Tibial artery (tissue), 4 donors: ENCODE measurements at regions not wholly inside any gene's neighbourhood (a gene's known extent, or its start where the extent isn't known, plus 50 kb on each side); places are given as distances from the start of the nearest gene placed in this dataset.

Source experiments
- DNase-seq, 2 donors: peaks; one replicate each; pipeline ENCODE4 v3.0.0-alpha.2; 2019
- H3K27ac ChIP-seq, 2 donors: fragments of 200-600 bp; sonication (generic) in 1 of 2; 1 replicate in 1 of 2; 2 replicates in 1 of 2; pipeline ENCODE4 v1.5.1; 2018 to 2019; ENCODE audit warnings: mild to moderate bottlenecking in 1 of 2
- H3K27me3 ChIP-seq, 2 donors: fragments of 200-600 bp; sonication (generic) in 1 of 2; one replicate each; pipeline versions ENCODE4 v1.5.1 to v1.6.0; 2016 to 2019
- H3K36me3 ChIP-seq, 3 donors: fragments of 200-600 bp; sonication (generic) in 2 of 3; one replicate each; pipeline ENCODE4 v1.5.1; 2016 to 2019; ENCODE audit warnings: mild to moderate bottlenecking in 2 of 3
- H3K4me1 ChIP-seq, 4 donors: fragments of 200-600 bp; sonication (generic) in 2 of 4; 1 replicate in 3 of 4; 2 replicates in 1 of 4; pipeline ENCODE4 v1.5.1; 2016 to 2019
- H3K4me3 ChIP-seq, 2 donors: fragments of 200-600 bp; sonication (generic) in 1 of 2; 1 replicate in 1 of 2; 2 replicates in 1 of 2; pipeline ENCODE4 v1.5.1; 2018 to 2019; ENCODE audit warnings: mild to moderate bottlenecking in 2 of 2
- H3K9me3 ChIP-seq, 3 donors: fragments of 200-600 bp; sonication (generic) in 1 of 3; one replicate each; pipeline ENCODE4 v1.5.1; 2016 to 2019
- intact Hi-C: fragments of 100-400 bp; cut with DNase I; formaldehyde crosslinking; loops from one replicate; pipeline ENCODE4 v1.15.0; 2023; ENCODE audit warnings: low total_unique reads
- TF ChIP-seq, protein P1 (sequence below), 2 experiments: fragments of 200-600 bp in 1 of 2; fragments of 450-650 bp in 1 of 2; IDR thresholded peaks; one replicate each; pipeline ENCODE4 v1.5.1; 2017 to 2019; ENCODE audit warnings: antibody characterized with exemption in 2 of 2, mild to moderate bottlenecking in 1 of 2, moderate library complexity in 1 of 2

DNA sequence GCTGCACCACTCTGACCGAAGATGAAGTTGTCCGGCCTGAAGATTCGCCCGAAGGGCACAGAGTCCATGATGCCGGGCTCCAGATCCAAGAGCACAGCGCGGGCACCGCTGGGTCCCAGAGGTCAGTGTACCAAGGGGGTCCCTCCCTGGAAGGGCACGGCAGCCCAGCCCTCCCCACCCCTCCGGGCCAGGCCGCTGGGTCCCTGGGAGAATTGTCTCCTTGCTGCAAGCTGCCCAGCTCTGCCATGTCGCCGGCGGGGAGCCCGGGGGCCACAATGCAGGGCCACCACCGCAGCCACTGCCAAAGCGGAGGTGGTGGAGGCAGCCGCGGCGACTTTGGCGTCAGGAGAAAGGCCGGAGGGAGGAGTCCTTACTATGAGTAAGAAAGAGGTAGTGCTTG is 189.5 kb upstream of the CYRIA start:
- no peaks in the 10 kb centered on the region for H3K9me3 ChIP-seq
- no peak for DNase-seq
- H3K27ac ChIP-seq = no peak overlapping the region
- no peaks in the 10 kb centered on the region for H3K36me3 ChIP-seq
- intact Hi-C loops = no loop called here
- TF ChIP-seq, protein P1, sequence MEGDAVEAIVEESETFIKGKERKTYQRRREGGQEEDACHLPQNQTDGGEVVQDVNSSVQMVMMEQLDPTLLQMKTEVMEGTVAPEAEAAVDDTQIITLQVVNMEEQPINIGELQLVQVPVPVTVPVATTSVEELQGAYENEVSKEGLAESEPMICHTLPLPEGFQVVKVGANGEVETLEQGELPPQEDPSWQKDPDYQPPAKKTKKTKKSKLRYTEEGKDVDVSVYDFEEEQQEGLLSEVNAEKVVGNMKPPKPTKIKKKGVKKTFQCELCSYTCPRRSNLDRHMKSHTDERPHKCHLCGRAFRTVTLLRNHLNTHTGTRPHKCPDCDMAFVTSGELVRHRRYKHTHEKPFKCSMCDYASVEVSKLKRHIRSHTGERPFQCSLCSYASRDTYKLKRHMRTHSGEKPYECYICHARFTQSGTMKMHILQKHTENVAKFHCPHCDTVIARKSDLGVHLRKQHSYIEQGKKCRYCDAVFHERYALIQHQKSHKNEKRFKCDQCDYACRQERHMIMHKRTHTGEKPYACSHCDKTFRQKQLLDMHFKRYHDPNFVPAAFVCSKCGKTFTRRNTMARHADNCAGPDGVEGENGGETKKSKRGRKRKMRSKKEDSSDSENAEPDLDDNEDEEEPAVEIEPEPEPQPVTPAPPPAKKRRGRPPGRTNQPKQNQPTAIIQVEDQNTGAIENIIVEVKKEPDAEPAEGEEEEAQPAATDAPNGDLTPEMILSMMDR (IDR thresholded peaks at IDR 0.05) = no peak
- no peak overlapping the region for H3K4me3 ChIP-seq
- no peaks in the 10 kb centered on the region for H3K27me3 ChIP-seq
- H3K4me1 ChIP-seq = no peaks in the 10 kb centered on the region

DNA sequence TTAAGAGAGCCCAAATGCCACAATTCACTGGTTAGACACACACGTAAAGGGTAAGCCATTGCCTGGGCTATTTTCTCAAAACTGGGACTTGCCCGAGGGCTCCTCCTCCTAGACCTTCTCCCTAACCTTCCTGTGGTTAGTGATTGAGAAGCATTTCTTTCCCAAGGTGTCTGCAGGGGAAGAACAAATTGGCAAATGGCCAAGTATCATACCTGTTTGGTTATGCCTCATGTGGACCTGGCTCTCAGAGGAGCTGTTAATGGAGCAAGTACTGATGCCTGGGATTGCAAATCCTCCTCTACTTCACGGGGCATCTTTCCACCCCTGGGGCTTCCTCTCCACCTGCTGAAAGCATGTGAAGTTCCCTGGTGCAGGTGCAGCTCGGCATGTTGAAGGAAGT is 187.5 kb upstream of the CYRIA start:
- Histone ChIP-seq H3K27me3 (no peaks in the 10 kb centered on the region), H3K4me1 (no peaks in the 10 kb centered on the region), H3K9me3 (no peaks in the 10 kb centered on the region), H3K27ac (no peak overlapping the region), H3K36me3 (no peaks in the 10 kb centered on the region), H3K4me3 (no peak overlapping the region)
- intact Hi-C loops = no loop called here
- TF ChIP-seq, protein P1 (IDR thresholded peaks at IDR 0.05) = no peak
- DNase-seq = no peak

DNA sequence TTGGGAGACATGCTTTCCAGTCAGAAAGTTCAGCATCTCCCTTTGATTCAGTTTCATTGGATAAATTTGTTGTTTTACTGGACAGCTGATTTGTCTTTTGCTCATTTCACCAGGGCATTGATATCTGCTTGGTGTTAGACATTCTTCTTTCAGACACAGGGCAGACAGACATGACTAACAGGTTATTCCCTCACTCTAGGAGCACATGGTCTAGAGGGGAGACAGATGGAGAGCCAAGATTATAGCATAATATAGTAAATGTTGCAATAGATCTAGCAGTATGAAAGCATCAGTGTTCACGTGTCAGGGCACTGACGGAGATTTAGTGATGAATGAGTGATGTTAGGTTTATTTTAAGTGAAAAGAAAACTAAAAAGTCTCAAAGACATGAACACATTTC is 187.0 kb upstream of the CYRIA start:
- Histone ChIP-seq H3K27ac (no peak overlapping the region), H3K4me3 (no peak overlapping the region), H3K27me3 (no peaks in the 10 kb centered on the region), H3K9me3 (no peaks in the 10 kb centered on the region), H3K36me3 (no peaks in the 10 kb centered on the region), H3K4me1 (no peaks in the 10 kb centered on the region)
- DNase-seq = no peak
- TF ChIP-seq, protein P1 (IDR thresholded peaks at IDR 0.05) = no peak
- intact Hi-C loops = no loop called here

DNA sequence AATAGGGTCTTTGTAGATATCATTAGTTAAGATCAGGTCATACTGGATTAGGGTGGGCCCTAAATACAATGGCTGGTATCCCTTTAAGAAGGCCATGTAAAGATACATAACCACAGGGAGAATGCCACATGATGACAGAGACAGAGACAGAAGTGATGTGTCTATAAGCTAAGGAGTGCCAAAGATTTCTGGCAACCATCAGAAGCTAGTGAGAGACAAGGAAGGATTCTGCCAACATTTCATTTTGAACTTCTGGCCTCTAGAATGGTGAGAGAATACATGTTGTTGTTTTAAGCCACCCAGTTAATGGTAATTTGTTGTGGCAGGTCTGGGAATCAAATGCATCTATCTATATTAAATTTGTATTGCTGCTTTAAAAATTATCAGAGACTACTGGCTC is 185.5 kb upstream of the CYRIA start:
- H3K4me3 ChIP-seq = no peak overlapping the region
- H3K27me3 ChIP-seq = no peaks in the 10 kb centered on the region
- intact Hi-C loops = no loop called here
- H3K4me1 ChIP-seq = no peaks in the 10 kb centered on the region
- TF ChIP-seq, protein P1 (IDR thresholded peaks at IDR 0.05) = no peak
- DNase-seq = no peak
- H3K9me3 ChIP-seq = no peaks in the 10 kb centered on the region
- H3K36me3 ChIP-seq = no peaks in the 10 kb centered on the region
- no peak overlapping the region for H3K27ac ChIP-seq

DNA sequence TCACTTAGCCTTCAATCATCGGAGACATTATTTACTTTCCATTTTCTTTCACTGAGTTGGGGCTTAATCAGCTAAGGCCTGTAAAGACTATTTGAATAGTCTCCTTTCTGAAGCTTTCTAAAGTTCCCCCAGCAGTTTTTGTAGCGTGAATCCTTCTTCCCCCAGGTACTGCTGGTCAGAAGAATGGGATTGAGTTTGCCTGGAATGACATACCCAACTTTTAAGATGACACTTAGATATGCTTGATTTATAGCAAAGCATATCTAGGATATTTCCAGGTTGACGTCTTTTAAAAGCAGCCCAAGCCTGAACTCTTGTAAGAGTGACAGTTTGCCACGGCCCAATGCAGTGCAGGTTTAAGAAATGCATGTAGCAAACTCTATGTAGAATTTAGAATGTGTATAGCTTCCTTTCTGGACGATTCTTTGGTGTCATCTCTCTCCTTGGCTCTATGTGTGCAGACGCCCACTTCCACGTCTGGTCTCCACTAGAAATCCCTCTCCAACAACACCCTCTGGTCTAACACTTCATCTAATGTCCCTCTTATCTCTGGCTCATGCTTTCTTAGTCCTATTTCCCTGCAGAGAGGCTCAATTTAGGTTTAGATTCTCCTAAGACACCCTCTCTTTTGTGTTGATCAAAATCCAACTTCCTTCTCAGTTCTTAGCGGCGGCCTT is 175.0 kb upstream of the CYRIA start:
- Histone ChIP-seq H3K4me1 (no peaks in the 10 kb centered on the region), H3K27me3 (no peaks in the 10 kb centered on the region), H3K36me3 (no peaks in the 10 kb centered on the region), H3K27ac (no peak overlapping the region), H3K4me3 (no peak overlapping the region), H3K9me3 (no peaks in the 10 kb centered on the region)
- no peak for DNase-seq
- intact Hi-C loops = no loop called here
- TF ChIP-seq, protein P1 (IDR thresholded peaks at IDR 0.05) = no peak

DNA sequence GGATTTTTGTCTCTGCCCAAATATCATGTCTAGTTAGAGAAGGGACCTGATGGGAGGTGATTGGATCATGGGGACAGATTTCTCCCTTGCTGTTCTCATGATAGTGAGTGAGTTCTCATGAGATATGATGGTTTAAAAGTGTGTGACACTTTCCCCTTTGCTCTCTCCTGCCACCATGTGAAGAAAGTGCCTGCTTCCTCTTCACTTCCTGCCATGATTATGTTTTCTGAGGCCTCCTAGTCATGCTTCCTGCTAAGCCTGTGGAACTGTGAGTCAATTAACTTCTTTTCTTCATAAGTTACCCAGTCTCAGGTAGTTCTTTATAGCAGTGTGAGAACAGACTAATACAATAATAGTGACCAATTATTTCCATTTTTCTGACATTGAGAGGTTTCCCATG is 167.3 kb upstream of the CYRIA start:
- no peak overlapping the region for H3K27ac ChIP-seq
- H3K4me1 ChIP-seq = no peaks in the 10 kb centered on the region
- no peaks in the 10 kb centered on the region for H3K27me3 ChIP-seq
- DNase-seq = no peak
- intact Hi-C loops = no loop called here
- no peaks in the 10 kb centered on the region for H3K36me3 ChIP-seq
- no peaks in the 10 kb centered on the region for H3K9me3 ChIP-seq
- TF ChIP-seq, protein P1 (IDR thresholded peaks at IDR 0.05) = no peak
- no peak overlapping the region for H3K4me3 ChIP-seq
